K562 (cell line): ENCODE measurements at regions not wholly inside any gene's neighbourhood (a gene's known extent, or its start where the extent isn't known, plus 50 kb on each side); places are given as distances from the start of the nearest gene placed in this dataset.

Experiments
- ATAC-seq: fragments of 200-7000 bp; cut with Tn5 transposase; 3 replicates; pipeline ENCODE4 v1.9.1; 2020; ENCODE audit warnings: moderate library complexity
- BruUV-seq: library from RNA; stranded (reverse); fragments of 400-500 nt; replicated peaks from 2 replicates; lab custom pipeline; 2021; lab: Mats Ljungman, UMichigan
- CTCF ChIA-PET: fragments of 300-600 bp; formaldehyde crosslinking; extraction: SDS; loops from one replicate; lab custom pipeline; 2021; ENCODE audit warnings: low intra/inter-chr PET ratio; lab: Yijun Ruan, JAX
- POLR2A ChIA-PET: fragments of 300-600, 350-650 bp; sonication (Branson Sonifier 250); formaldehyde crosslinking; extraction: SDS; loops from one replicate; lab custom pipeline; 2021; ENCODE audit warnings: antibody characterized with exemption, inconsistent platforms; lab: Yijun Ruan, JAX
- DNase-seq, 4 experiments: peaks; one replicate each; pipeline versions ENCODE4 v3.0.0 to v3.0.0-alpha.2; 2011 to 2018; ENCODE audit warnings: low spot score in 3 of 4, mixed read lengths in 3 of 4; ENCODE audit errors: extremely low read depth in 1 of 4
- FAIRE-seq: peaks from 2 replicates; lab custom pipeline; 2011; peaks lifted over from hg19 to GRCh38; lab: Jason Lieb, UNC
- H2AFZ ChIP-seq: 2 replicates; pipeline ENCODE4 v1.6.0; 2011; ENCODE audit warnings: low read depth, low read length, control low read depth, inconsistent platforms
- H3K27ac ChIP-seq: fragments of 200-600 bp; 3 replicates; pipeline ENCODE4 v1.8.0; 2011; ENCODE audit warnings: low read depth, mild to moderate bottlenecking, control low read depth, inconsistent platforms, low read length, moderate library complexity, mixed read lengths; ENCODE audit errors: extremely low read depth
- H3K27me3 ChIP-seq, 2 experiments: fragments of 300-600 bp in 1 of 2; 2 replicates in 1 of 2; 3 replicates in 1 of 2; pipeline versions ENCODE4 v1.6.0 to v1.8.0; 2011; ENCODE audit warnings: inconsistent platforms in 2 of 2, low read length in 2 of 2, mild to moderate bottlenecking in 1 of 2, mixed read lengths in 1 of 2, moderate library complexity in 1 of 2; ENCODE audit not compliant: control insufficient read depth in 2 of 2, insufficient read depth in 2 of 2
- H3K36me3 ChIP-seq: fragments of 300-600 bp; 3 replicates; pipeline ENCODE4 v1.8.0; 2011; ENCODE audit warnings: mild to moderate bottlenecking, low read length, inconsistent platforms; ENCODE audit not compliant: control insufficient read depth, insufficient read depth
- H3K4me1 ChIP-seq, 2 experiments: fragments of 200-600 bp in 1 of 2; replicated peaks in 1 of 2; 2 replicates in 1 of 2; 3 replicates in 1 of 2; pipeline versions ENCODE4 v1.5.1 to v1.8.0; 2011; ENCODE audit warnings: inconsistent platforms in 2 of 2, low read length in 2 of 2, mild to moderate bottlenecking in 1 of 2, mixed read lengths in 1 of 2, moderate library complexity in 1 of 2; ENCODE audit not compliant: control insufficient read depth in 2 of 2, insufficient read depth in 2 of 2
- H3K4me2 ChIP-seq: 2 replicates; pipeline ENCODE4 v1.6.1; 2011; ENCODE audit warnings: low read length, control low read depth, inconsistent platforms, mixed read lengths; ENCODE audit not compliant: insufficient read depth
- H3K4me3 ChIP-seq: fragments of 200-600 bp; sonication (generic), shearing (Covaris generic); 2 replicates; pipeline ENCODE4 v1.5.1; 2016; ENCODE audit warnings: control low read depth, inconsistent platforms
- H3K79me2 ChIP-seq: fragments of 200-600 bp; 3 replicates; pipeline ENCODE4 v1.8.0; 2011; ENCODE audit warnings: low read length, inconsistent platforms; ENCODE audit not compliant: control insufficient read depth, insufficient read depth
- H3K9ac ChIP-seq, 2 experiments: 2 replicates each; pipeline versions ENCODE4 v1.6.0 to v1.6.1; 2011; ENCODE audit warnings: low read depth in 2 of 2, low read length in 2 of 2, control low read depth in 1 of 2, inconsistent platforms in 1 of 2, mild to moderate bottlenecking in 1 of 2, mixed read lengths in 1 of 2; ENCODE audit not compliant: insufficient read depth in 1 of 2
- H3K9me1 ChIP-seq: one replicate; pipeline ENCODE4 v1.6.0; 2011; ENCODE audit warnings: inconsistent platforms, mild to moderate bottlenecking, low read length, moderate library complexity; ENCODE audit not compliant: control insufficient read depth, insufficient read depth
- H3K9me3 ChIP-seq: replicated peaks from 2 replicates; pipeline ENCODE4 v1.5.1; 2011; ENCODE audit warnings: low read depth, low read length, inconsistent platforms; ENCODE audit not compliant: control insufficient read depth, insufficient read depth
- H4K20me1 ChIP-seq: replicated peaks from 2 replicates; pipeline ENCODE4 v1.6.1; 2011; ENCODE audit warnings: low read length, inconsistent platforms, mixed read lengths; ENCODE audit not compliant: control insufficient read depth, insufficient read depth
- CBX1 ChIP-seq: sonication (generic); IDR thresholded peaks from 2 replicates; pipeline ENCODE4 v1.6.1; 2016; ENCODE audit warnings: antibody characterized with exemption, low read depth, mild to moderate bottlenecking
- CBX3 ChIP-seq, 2 experiments: IDR thresholded peaks; 1 replicate in 1 of 2; 2 replicates in 1 of 2; pipeline ENCODE4 v1.6.1; 2012; ENCODE audit warnings: inconsistent platforms in 2 of 2, low read length in 2 of 2, borderline replicate concordance in 1 of 2, control low read depth in 1 of 2
- CBX5 ChIP-seq: IDR thresholded peaks from 2 replicates; pipeline ENCODE4 v1.6.1; 2014; ENCODE audit warnings: low read depth, borderline replicate concordance
- FOS ChIP-seq: IDR thresholded peaks from 3 replicates; pipeline ENCODE4 v1.6.1; 2011; ENCODE audit not compliant: insufficient read length; ENCODE audit errors: extremely low read depth
- TRIM24 ChIP-seq, 2 experiments: fragments of 450-650 bp; IDR thresholded peaks; 2 replicates each; pipeline ENCODE4 v1.6.1; 2016
- TRIM28 ChIP-seq: fragments of 450-650 bp; IDR thresholded peaks from 2 replicates; pipeline ENCODE4 v1.6.1; 2017
- WGBS: fragments of 100-300 bp; shearing (Covaris generic); methylation state at CpG from one replicate; pipeline ENCODE4 v1.1.6; 2016; ENCODE audit warnings: low coverage, mixed read lengths; ENCODE audit not compliant: insufficient coverage; ENCODE audit errors: missing lambda C conversion rate; 5-methylcytosine and 5-hydroxymethylcytosine counted together
- in situ Hi-C: fragments of 300-500 bp; cut with MboI; formaldehyde crosslinking; loops from 4 replicates; pipeline ENCODE4 v1.15.0; 2018; ENCODE audit warnings: inconsistent platforms, mixed read lengths
- intact Hi-C: fragments of 100-400 bp; cut with micrococcal nuclease; formaldehyde crosslinking; loops from 2 replicates; pipeline ENCODE4 v1.14.2; 2022
- TF ChIP-seq, protein P1 (sequence below): sonication (generic); formaldehyde crosslinking; IDR thresholded peaks from 2 replicates; pipeline ENCODE4 v1.8.0; 2022; ENCODE audit warnings: mild to moderate bottlenecking, low read depth, missing genetic modification reagents
- TF ChIP-seq, protein P2 (sequence below): fragments of 250-450 bp; sonication (Bioruptor Pico); IDR thresholded peaks from 2 replicates; pipeline ENCODE4 v1.4.0; 2020; ENCODE audit warnings: mild to moderate bottlenecking, moderate library complexity
- TF ChIP-seq, protein P3 (sequence below): fragments of 450-650 bp; IDR thresholded peaks from 2 replicates; pipeline ENCODE4 v1.6.1; 2018; ENCODE audit warnings: mild to moderate bottlenecking, low read depth; ENCODE audit not compliant: partially characterized antibody

DNA sequence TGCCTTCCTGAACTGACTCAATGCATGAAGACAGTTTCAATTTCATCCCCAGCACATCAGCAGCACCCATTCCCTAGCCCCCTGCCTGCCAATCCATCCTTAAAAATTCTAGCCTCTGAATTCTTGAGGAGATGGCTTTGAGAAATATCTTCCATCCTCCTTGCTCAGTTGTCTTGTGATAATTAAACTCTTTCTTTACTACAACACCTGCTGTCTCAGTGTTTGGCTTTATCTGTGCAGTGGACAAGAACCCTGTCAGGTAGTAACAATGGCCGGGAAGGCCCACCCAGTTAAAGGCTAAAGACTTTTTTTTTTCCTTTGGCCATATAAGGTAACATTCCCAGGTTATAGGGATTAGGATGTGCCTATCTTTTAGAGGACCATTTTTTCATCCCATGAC lies 114.4 kb upstream of the NAP1L1 start:
- TF ChIP-seq, protein P1, sequence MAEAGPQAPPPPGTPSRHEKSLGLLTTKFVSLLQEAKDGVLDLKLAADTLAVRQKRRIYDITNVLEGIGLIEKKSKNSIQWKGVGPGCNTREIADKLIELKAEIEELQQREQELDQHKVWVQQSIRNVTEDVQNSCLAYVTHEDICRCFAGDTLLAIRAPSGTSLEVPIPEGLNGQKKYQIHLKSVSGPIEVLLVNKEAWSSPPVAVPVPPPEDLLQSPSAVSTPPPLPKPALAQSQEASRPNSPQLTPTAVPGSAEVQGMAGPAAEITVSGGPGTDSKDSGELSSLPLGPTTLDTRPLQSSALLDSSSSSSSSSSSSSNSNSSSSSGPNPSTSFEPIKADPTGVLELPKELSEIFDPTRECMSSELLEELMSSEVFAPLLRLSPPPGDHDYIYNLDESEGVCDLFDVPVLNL: no peak
- peak; percentile 66; the same call in 1 of the 2 replicates for TF ChIP-seq TRIM28
- TF ChIP-seq CBX1: peak; percentile 36; the same call in 1 of the 2 replicates
- TF ChIP-seq CBX3 (IDR thresholded peaks at IDR 0.05; ENCODE audit: borderline replicate concordance in 1 of 2, low read length in 2 of 2): peak in 1 of 2 experiments; percentile 69; a peak in 2 of 3 replicates
- TF ChIP-seq, protein P2, sequence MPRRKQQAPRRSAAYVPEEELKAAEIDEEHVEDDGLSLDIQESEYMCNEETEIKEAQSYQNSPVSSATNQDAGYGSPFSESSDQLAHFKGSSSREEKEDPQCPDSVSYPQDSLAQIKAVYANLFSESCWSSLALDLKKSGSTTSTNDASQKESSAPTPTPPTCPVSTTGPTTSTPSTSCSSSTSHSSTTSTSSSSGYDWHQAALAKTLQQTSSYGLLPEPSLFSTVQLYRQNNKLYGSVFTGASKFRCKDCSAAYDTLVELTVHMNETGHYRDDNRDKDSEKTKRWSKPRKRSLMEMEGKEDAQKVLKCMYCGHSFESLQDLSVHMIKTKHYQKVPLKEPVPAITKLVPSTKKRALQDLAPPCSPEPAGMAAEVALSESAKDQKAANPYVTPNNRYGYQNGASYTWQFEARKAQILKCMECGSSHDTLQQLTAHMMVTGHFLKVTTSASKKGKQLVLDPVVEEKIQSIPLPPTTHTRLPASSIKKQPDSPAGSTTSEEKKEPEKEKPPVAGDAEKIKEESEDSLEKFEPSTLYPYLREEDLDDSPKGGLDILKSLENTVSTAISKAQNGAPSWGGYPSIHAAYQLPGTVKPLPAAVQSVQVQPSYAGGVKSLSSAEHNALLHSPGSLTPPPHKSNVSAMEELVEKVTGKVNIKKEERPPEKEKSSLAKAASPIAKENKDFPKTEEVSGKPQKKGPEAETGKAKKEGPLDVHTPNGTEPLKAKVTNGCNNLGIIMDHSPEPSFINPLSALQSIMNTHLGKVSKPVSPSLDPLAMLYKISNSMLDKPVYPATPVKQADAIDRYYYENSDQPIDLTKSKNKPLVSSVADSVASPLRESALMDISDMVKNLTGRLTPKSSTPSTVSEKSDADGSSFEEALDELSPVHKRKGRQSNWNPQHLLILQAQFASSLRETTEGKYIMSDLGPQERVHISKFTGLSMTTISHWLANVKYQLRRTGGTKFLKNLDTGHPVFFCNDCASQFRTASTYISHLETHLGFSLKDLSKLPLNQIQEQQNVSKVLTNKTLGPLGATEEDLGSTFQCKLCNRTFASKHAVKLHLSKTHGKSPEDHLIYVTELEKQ (CRISPR knock-in tag): no peak
- no peak for TF ChIP-seq FOS
- TF ChIP-seq, protein P3, sequence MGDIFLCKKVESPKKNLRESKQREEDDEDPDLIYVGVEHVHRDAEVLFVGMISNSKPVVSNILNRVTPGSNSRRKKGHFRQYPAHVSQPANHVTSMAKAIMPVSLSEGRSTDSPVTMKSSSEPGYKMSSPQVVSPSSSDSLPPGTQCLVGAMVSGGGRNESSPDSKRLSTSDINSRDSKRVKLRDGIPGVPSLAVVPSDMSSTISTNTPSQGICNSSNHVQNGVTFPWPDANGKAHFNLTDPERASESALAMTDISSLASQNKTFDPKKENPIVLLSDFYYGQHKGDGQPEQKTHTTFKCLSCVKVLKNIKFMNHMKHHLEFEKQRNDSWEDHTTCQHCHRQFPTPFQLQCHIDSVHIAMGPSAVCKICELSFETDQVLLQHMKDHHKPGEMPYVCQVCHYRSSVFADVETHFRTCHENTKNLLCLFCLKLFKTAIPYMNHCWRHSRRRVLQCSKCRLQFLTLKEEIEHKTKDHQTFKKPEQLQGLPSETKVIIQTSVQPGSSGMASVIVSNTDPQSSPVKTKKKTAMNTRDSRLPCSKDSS: peak; percentile 28
- peak; percentile 79; the same call in 1 of the 2 replicates for TF ChIP-seq CBX5
- TF ChIP-seq TRIM24 (IDR thresholded peaks at IDR 0.05): peak in 1 of 2 experiments; percentile 48; a peak in 1 of 4 replicates
- no peak overlapping the region for H2AFZ ChIP-seq

More for the DNA sequence above, 114.4 kb upstream of the NAP1L1 start:
- Histone ChIP-seq H3K36me3 (no peaks in the 10 kb centered on the region), H3K79me2 (no peaks in the 10 kb centered on the region), H4K20me1 (no peaks in the 10 kb centered on the region), H3K9ac (no peak overlapping the region), H3K9me3 (0 out of 2 replicates have a peak, but pooled peaks cover 3% of the 10 kb centered on the region), H3K27me3 (no peaks in the 10 kb centered on the region), H3K4me2 (no peak overlapping the region), H3K4me3 (no peak overlapping the region), H3K9me1 (no peaks in the 10 kb centered on the region), H3K27ac (no peak overlapping the region), H3K4me1 (no peaks in the 10 kb centered on the region; a peak in 1 of 5 replicates)
- intact Hi-C loops (no loop called here), in situ Hi-C loops (no loop called here)
- ChIA-PET POLR2A (no interaction called here), CTCF (no interaction called here)
- no TSS peak for BruUV-seq
- DNase-seq (no peak), FAIRE-seq (no peak), ATAC-seq (no peak)
- WGBS: 55% methylated on average over 1 of the region's 1 CpG
